Heart left ventricle (tissue), 16 donors: ENCODE measurements at regions not wholly inside any gene's neighbourhood (a gene's known extent, or its start where the extent isn't known, plus 50 kb on each side); places are given as distances from the start of the nearest gene placed in this dataset.
"Not testable (repeated sequence)": the region's sequence is repeated elsewhere in the genome, so short reads cannot be mapped to it uniquely, and the experiment has no call there.

Source experiments
- ATAC-seq, 4 donors: fragments of 200-7000 bp; cut with Tn5 transposase; one replicate each; pipeline ENCODE4 v1.9.1; 2020 to 2022; ENCODE audit warnings: moderate library complexity in 4 of 4, mild to moderate bottlenecking in 3 of 4, moderate number of reproducible peaks in 1 of 4
- DNase-seq, 5 donors: peaks; one replicate each; pipeline ENCODE4 v3.0.0-alpha.2; 2020
- H3K27ac ChIP-seq, 12 donors: fragments of 200-600 bp; sonication (generic) in 4 of 12; one replicate each; pipeline versions ENCODE4 v1.5.0 to v1.8.0; 2016 to 2022; ENCODE audit warnings: mild to moderate bottlenecking in 2 of 12
- H3K27me3 ChIP-seq, 9 donors: fragments of 200-600 bp; sonication (generic) in 2 of 9; one replicate each; pipeline versions ENCODE4 v1.5.1 to v1.8.0; 2016 to 2022; ENCODE audit warnings: mild to moderate bottlenecking in 3 of 9
- H3K36me3 ChIP-seq, 9 donors: fragments of 200-600 bp; sonication (generic) in 2 of 9; one replicate each; pipeline versions ENCODE4 v1.5.0 to v1.8.0; 2018 to 2022; ENCODE audit warnings: mild to moderate bottlenecking in 2 of 9
- H3K4me1 ChIP-seq, 12 donors: fragments of 200-600 bp; sonication (generic) in 4 of 12; one replicate each; pipeline versions ENCODE4 v1.5.0 to v1.8.0; 2016 to 2022; ENCODE audit warnings: mild to moderate bottlenecking in 3 of 12
- H3K4me3 ChIP-seq, 12 donors: fragments of 200-600 bp; sonication (generic) in 4 of 12; one replicate each; pipeline versions ENCODE4 v1.5.0 to v1.8.0; 2017 to 2022; ENCODE audit warnings: mild to moderate bottlenecking in 9 of 12, moderate library complexity in 4 of 12
- H3K9me3 ChIP-seq, 12 donors: fragments of 200-600 bp; sonication (generic) in 4 of 12; one replicate each; pipeline versions ENCODE4 v1.5.0 to v1.8.0; 2016 to 2022; ENCODE audit warnings: mild to moderate bottlenecking in 1 of 12
- CTCF ChIP-seq, 12 donors: fragments of 200-600 bp; sonication (generic) in 4 of 12; IDR thresholded peaks; one replicate each; pipeline versions ENCODE4 v1.5.0 to v1.8.0; 2018 to 2022; ENCODE audit warnings: antibody characterized with exemption in 12 of 12, mild to moderate bottlenecking in 5 of 12
- POLR2A ChIP-seq, 2 donors: fragments of 450-650 bp; IDR thresholded peaks; one replicate each; pipeline ENCODE4 v1.6.1; 2017; ENCODE audit warnings: antibody characterized with exemption in 2 of 2, mild to moderate bottlenecking in 2 of 2, moderate library complexity in 2 of 2
- WGBS, 4 donors: extraction: QIAGEN DNeasy Blood & Tissue Kit in 2 of 4; methylation state at CpG; one replicate each; pipeline versions ENCODE4 v1.1.5 to v1.1.7; 2013 to 2018; 5-methylcytosine and 5-hydroxymethylcytosine counted together
- intact Hi-C, 10 donors: fragments of 100-400 bp; cut with DNase I; formaldehyde crosslinking; loops; one replicate each; pipeline versions ENCODE4 v1.11.1 to v1.14.2; 2022
- donor health status: ischemic (EF 13 %, LVEDD 7.1; RV severe dilation, severe dysfunction).
- donor health status: healthy with polysubstance abuse.
- donor health status: DM: no; HTN: yes; CAD: no.
- donor health status: DM: no; HTN: no; CAD: no.
- donor health status: ischemic (EF 25% LVEDD 6.9; RV normal size, moderate dysfunction).
- donor health status: ischemic (EF 25% LVEDD 5.7; RV mildly dilated, moderate dysfunction).
- donor health status: healthy.
- donor health status: DM: yes; HTN: yes; CAD: no.
- donor health status: ischemic (EF 35%, LVEDD 5.7; RV mildly dilated, moderate dysfunction).
- donor health status: nonischemic (EF 11% LVEDD 7.7; RV severe dilation, severe dysfunction).
- donor health status: DM: yes; HTN: yes; CAD: no.
- donor health status: PGD.
- donor health status: ischemic (EF 29% LVEDD 5.4; RV normal size, mild dysfunction).
- donor health status: nonischemic (EF 23%, LVEDD 6.1; RV moderate dilation, normal function).

- intact Hi-C loops = no loop called here
- TF ChIP-seq POLR2A (IDR thresholded peaks at IDR 0.05) = no peak
- no peak for TF ChIP-seq CTCF (IDR thresholded peaks at IDR 0.05)
- WGBS, 4 donors = 8 to 62% (median 47%) methylated on average over 2 of the region's 2 CpGs
These were observed 1033.5 kb downstream of the HACE1 start for GRCh38 chr6:103826209-103826608.

DNA sequence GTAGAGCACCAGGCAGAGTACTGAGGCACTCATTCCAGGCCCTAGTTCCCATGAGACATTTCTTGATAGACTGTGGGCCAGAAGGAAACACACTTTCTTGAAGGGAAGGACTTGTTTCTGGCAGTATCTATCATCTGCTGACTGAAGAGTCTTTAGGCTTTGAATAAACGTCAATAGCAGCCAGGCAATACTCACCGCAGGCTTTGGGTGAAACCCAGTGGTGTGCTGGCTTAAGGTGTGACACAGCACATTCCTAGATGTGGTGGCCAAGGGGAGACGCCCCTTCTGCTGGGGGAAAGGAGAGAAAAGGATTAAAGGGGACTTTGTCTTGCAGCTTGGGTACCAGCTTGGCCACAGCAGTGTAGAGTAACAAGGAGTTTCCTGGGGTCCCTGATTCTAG, 1039.6 kb downstream of the HACE1 start:
- ATAC-seq = no peak
- WGBS, 4 donors = 54 to 57% (median 56%) methylated on average over 3 of the region's 3 CpGs
- H3K27me3 ChIP-seq = no peaks in the 10 kb centered on the region
- no peaks in the 10 kb centered on the region for H3K4me1 ChIP-seq
- H3K27ac ChIP-seq = no peak overlapping the region
- H3K4me3 ChIP-seq = no peak overlapping the region
- peaks cover 0 to 7% (median 0%) of the 10 kb centered on the region in 12 donors for H3K9me3 ChIP-seq
- no peak for TF ChIP-seq POLR2A (IDR thresholded peaks at IDR 0.05)
- no peak for DNase-seq
- H3K36me3 ChIP-seq = no peaks in the 10 kb centered on the region
- intact Hi-C loops = no loop called here

More at GRCh38 chr6:103826209-103826608, 1033.5 kb downstream of the HACE1 start:
- no peaks in the 10 kb centered on the region for H3K36me3 ChIP-seq
- H3K27me3 ChIP-seq = no peaks in the 10 kb centered on the region
- peaks cover 0 to 2% (median 0%) of the 10 kb centered on the region in 12 donors for H3K9me3 ChIP-seq
- DNase-seq (no peak), ATAC-seq (no peak)
- H3K27ac ChIP-seq = no peak overlapping the region
- H3K4me3 ChIP-seq = no peak overlapping the region
- no peaks in the 10 kb centered on the region for H3K4me1 ChIP-seq

DNA sequence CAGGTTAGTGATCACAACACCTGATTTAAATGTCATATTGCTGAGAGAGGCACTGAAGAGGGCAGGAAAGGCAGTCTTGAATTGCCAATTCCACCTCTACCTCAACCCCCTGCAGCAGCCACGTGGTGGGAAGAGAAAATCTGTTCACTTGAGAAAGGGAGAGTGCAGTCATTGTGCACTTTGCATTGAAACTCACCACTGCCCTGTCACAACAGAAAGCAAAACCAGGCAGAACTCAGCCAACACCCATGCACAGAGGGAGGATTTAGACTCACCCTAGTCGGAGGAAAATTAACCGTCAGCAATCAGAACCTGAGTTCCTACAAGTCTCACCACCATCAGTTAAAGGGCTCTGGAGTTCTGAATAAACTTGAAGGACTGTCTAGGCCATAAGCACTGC, 1040.2 kb downstream of the HACE1 start:
- ATAC-seq (no peak), DNase-seq (no peak)
- TF ChIP-seq POLR2A (IDR thresholded peaks at IDR 0.05) (no peak), CTCF (IDR thresholded peaks at IDR 0.05) (no peak)
- Histone ChIP-seq H3K36me3 (no peaks in the 10 kb centered on the region), H3K27ac (no peak overlapping the region), H3K4me3 (no peak overlapping the region), H3K4me1 (no peaks in the 10 kb centered on the region), H3K27me3 (no peaks in the 10 kb centered on the region), H3K9me3 (peaks cover 0 to 7% (median 0%) of the 10 kb centered on the region in 12 donors)
- intact Hi-C loops = no loop called here
- 28 to 33% (median 32%) methylated on average over 3 of the region's 3 CpGs for WGBS, 4 donors

GRCh38 chr6:103812970-103813369, 1046.7 kb downstream of the HACE1 start:
- no peaks in the 10 kb centered on the region for H3K4me1 ChIP-seq
- H3K27me3 ChIP-seq = no peaks in the 10 kb centered on the region
- TF ChIP-seq CTCF (IDR thresholded peaks at IDR 0.05) (no peak), POLR2A (IDR thresholded peaks at IDR 0.05) (no peak)
- no peaks in the 10 kb centered on the region for H3K36me3 ChIP-seq
- H3K4me3 ChIP-seq = no peak overlapping the region
- ATAC-seq (no peak), DNase-seq (no peak)
- intact Hi-C loops = no loop called here
- no peak overlapping the region for H3K27ac ChIP-seq
- H3K9me3 ChIP-seq = no peaks in the 10 kb centered on the region

- DNase-seq, H3K4me3 ChIP-seq, H3K4me1 ChIP-seq, H3K27me3 ChIP-seq, H3K27ac ChIP-seq, intact Hi-C loops, ATAC-seq, H3K9me3 ChIP-seq, H3K36me3 ChIP-seq: not testable (repeated sequence)
- 70 to 89% (median 84%) methylated on average over 6 to 11 of the region's 11 CpGs for WGBS, 4 donors
These were observed 1057.7 kb downstream of the HACE1 start for GRCh38 chr6:103801901-103802479.
